Esophagus (tissue), 2 donors: ENCODE measurements at regions not wholly inside any gene's neighbourhood (a gene's known extent, or its start where the extent isn't known, plus 50 kb on each side); places are given as distances from the start of the nearest gene placed in this dataset.

ENCODE experiments used
- H3K27ac ChIP-seq, 2 donors: one replicate each; pipeline ENCODE4 v1.5.1; 2013; ENCODE audit warnings: low read depth in 2 of 2, mild to moderate bottlenecking in 2 of 2, inconsistent platforms in 1 of 2, low read length in 1 of 2, moderate library complexity in 1 of 2
- H3K27me3 ChIP-seq, 2 donors: one replicate each; pipeline ENCODE4 v1.6.1; 2013; ENCODE audit warnings: low read length in 2 of 2, control low read depth in 1 of 2, mild to moderate bottlenecking in 1 of 2; ENCODE audit not compliant: insufficient read depth in 2 of 2, control insufficient read depth in 1 of 2
- H3K36me3 ChIP-seq, 2 donors: one replicate each; pipeline ENCODE4 v1.6.1; 2013; ENCODE audit warnings: low read length in 1 of 2; ENCODE audit not compliant: control insufficient read depth in 2 of 2, insufficient read depth in 2 of 2
- H3K4me1 ChIP-seq, 2 donors: one replicate each; pipeline ENCODE4 v1.6.1; 2013; ENCODE audit warnings: low read length in 1 of 2; ENCODE audit not compliant: control insufficient read depth in 2 of 2, insufficient read depth in 2 of 2
- H3K4me3 ChIP-seq, 2 donors: one replicate each; pipeline ENCODE4 v1.5.1; 2013; ENCODE audit warnings: low read length in 2 of 2, mild to moderate bottlenecking in 2 of 2, low read depth in 1 of 2, moderate library complexity in 1 of 2
- H3K9me3 ChIP-seq, 2 donors: one replicate each; pipeline ENCODE4 v1.6.1; 2013; ENCODE audit warnings: mild to moderate bottlenecking in 2 of 2, low read depth in 1 of 2, low read length in 1 of 2, moderate library complexity in 1 of 2; ENCODE audit not compliant: control insufficient read depth in 2 of 2, insufficient read depth in 1 of 2
- WGBS, 2 donors: extraction: QIAGEN DNeasy Blood & Tissue Kit; methylation state at CpG; one replicate each; pipeline ENCODE4 v1.1.7; 2013; 5-methylcytosine and 5-hydroxymethylcytosine counted together
- donor health status: healthy with polysubstance abuse.
- donor health status: Bipolar disorder and iron deficiency.

GRCh38 chr3:187870360-187871203 lies 125.3 kb upstream of the BCL6 start:
- H3K36me3 ChIP-seq = no peaks in the 10 kb centered on the region
- H3K4me1 ChIP-seq = no peaks in the 10 kb centered on the region
- no peak overlapping the region for H3K4me3 ChIP-seq
- no peak overlapping the region for H3K27ac ChIP-seq
- H3K9me3 ChIP-seq = no peaks in the 10 kb centered on the region
- 85 to 86% methylated on average over 5 of the region's 5 CpGs for WGBS, 2 donors
- H3K27me3 ChIP-seq = no peaks in the 10 kb centered on the region

GRCh38 chr3:187871204-187871591 lies 125.9 kb upstream of the BCL6 start:
- H3K27me3 ChIP-seq = no peaks in the 10 kb centered on the region
- H3K27ac ChIP-seq = no peak overlapping the region
- no peaks in the 10 kb centered on the region for H3K9me3 ChIP-seq
- H3K36me3 ChIP-seq = no peaks in the 10 kb centered on the region
- no peak overlapping the region for H3K4me3 ChIP-seq
- H3K4me1 ChIP-seq = no peaks in the 10 kb centered on the region

DNA sequence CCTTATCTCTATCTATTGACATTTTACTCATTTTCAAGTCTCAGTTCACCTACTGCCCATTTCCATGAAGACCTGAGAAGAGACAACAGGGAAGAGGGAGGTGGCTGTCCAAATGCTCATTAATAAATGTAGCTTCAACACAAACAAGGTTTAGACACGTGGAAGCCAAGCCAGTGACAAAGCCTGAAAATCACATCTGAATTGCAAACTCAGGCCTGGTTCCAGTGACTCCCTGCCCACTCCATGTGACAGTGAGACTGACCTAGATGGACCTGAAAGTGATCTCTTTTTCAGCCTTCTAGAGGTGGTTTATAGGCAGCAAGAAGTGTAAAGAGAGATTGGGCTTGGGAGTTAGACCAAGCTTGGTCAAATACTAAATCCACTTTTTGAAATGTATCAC lies 126.6 kb upstream of the BCL6 start:
- no peak overlapping the region for H3K27ac ChIP-seq
- H3K36me3 ChIP-seq = no peaks in the 10 kb centered on the region
- H3K27me3 ChIP-seq = no peaks in the 10 kb centered on the region
- H3K9me3 ChIP-seq = no peaks in the 10 kb centered on the region
- WGBS, 2 donors = 78 to 83% methylated on average over 1 of the region's 1 CpG
- no peak overlapping the region for H3K4me3 ChIP-seq
- no peaks in the 10 kb centered on the region for H3K4me1 ChIP-seq

DNA sequence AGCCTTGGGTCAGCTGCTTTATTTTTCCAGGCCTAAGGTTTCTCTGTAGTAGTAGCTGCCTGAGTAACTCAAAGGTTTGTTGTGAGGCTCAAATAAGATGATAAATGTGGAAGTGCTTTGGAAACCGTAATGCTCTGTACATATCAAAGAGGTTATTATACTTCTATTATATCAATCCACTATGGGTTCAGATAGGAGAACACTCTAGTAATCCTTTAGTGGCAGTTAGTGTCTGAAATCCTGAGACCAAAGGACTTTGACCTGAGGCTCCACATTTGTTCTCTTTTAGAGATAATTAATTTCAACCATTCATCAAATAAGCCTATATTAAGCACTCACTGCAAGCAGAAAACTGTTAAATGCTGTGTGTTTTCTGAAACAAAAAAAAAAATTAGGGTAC lies 128.6 kb upstream of the BCL6 start:
- Histone ChIP-seq H3K4me1 (no peaks in the 10 kb centered on the region), H3K9me3 (no peaks in the 10 kb centered on the region), H3K4me3 (no peak overlapping the region), H3K27me3 (no peaks in the 10 kb centered on the region), H3K36me3 (no peaks in the 10 kb centered on the region), H3K27ac (no peak overlapping the region)
- WGBS, 2 donors = 80 to 89% methylated on average over 1 of the region's 1 CpG

- H3K27ac ChIP-seq = no peak overlapping the region
- no peaks in the 10 kb centered on the region for H3K4me1 ChIP-seq
- no peaks in the 10 kb centered on the region for H3K36me3 ChIP-seq
- WGBS, 2 donors = 89 to 91% methylated on average over 4 of the region's 4 CpGs
- no peak overlapping the region for H3K4me3 ChIP-seq
- no peaks in the 10 kb centered on the region for H3K9me3 ChIP-seq
- H3K27me3 ChIP-seq = no peaks in the 10 kb centered on the region
Measured at GRCh38 chr3:187875863-187876262, 130.6 kb upstream of the BCL6 start.

DNA sequence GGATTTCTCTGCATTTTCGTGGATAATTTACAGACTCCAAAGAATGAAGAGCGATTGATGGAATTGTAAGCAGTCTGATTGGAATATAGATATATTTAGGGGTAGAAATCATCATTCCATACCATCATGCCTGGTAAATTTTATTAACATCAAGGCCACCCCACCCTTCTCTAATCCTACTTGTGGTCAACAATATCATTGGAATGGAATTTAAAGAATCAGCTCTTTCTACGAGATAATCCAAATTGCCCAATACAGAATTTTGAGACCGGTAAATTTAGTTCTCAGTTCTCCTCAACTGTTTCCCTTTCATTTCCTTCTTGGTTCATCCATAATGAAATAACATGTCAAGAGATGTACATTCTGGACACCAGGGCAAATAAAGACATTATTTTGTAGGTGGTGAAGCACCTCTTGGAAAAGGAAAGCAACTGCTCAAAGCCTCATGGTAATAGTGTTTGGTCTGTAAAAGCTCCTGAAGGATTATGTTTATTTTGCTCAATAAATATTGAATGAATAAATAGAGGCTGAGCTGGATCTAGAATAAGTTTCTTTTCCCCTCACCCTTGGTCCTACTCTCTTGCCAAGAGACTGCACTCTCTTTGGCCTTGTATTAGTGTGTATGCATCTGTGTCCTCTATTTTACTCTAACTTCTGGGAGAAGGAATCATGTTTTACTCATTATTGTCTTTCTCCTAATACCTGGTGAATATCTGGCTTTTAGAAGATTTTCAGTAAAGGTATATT lies 133.7 kb upstream of the BCL6 start:
- Histone ChIP-seq H3K4me1 (no peaks in the 10 kb centered on the region), H3K27me3 (no peaks in the 10 kb centered on the region), H3K27ac (no peak overlapping the region), H3K36me3 (no peaks in the 10 kb centered on the region), H3K9me3 (no peaks in the 10 kb centered on the region), H3K4me3 (no peak overlapping the region)
- whole genome bisulfite sequencing, 2 donors = 71 to 75% methylated on average over 4 of the region's 4 CpGs

- Histone ChIP-seq H3K27ac (no peak overlapping the region), H3K4me1 (no peaks in the 10 kb centered on the region), H3K4me3 (no peak overlapping the region), H3K27me3 (no peaks in the 10 kb centered on the region), H3K36me3 (no peaks in the 10 kb centered on the region), H3K9me3 (no peaks in the 10 kb centered on the region)
- 62 to 70% methylated on average over 1 of the region's 1 CpG for WGBS, 2 donors
Measured at GRCh38 chr3:187880441-187880840, 135.2 kb upstream of the BCL6 start.

DNA sequence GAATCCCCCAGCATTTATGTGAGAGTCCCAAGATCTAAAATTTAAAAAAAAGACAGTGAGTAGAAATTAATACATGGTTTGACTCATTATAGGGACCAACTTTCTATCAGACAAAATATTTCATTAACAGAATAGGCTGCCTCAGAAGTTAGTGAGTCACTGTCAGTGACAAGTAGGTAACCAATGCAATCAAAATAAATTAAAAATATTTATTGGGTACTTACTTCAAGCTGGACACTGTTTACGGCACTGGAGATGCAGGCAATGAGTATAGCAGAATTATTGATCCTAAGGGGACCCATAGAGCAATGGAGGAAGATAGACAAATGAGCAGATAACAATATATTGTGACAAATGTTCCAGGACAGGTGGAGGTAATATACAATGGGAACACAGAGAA lies 135.6 kb upstream of the BCL6 start:
- Histone ChIP-seq H3K4me3 (no peak overlapping the region), H3K27ac (no peak overlapping the region), H3K4me1 (no peaks in the 10 kb centered on the region), H3K9me3 (no peaks in the 10 kb centered on the region), H3K36me3 (no peaks in the 10 kb centered on the region), H3K27me3 (no peaks in the 10 kb centered on the region)
- WGBS, 2 donors = 94 to 99% methylated on average over 1 of the region's 1 CpG

DNA sequence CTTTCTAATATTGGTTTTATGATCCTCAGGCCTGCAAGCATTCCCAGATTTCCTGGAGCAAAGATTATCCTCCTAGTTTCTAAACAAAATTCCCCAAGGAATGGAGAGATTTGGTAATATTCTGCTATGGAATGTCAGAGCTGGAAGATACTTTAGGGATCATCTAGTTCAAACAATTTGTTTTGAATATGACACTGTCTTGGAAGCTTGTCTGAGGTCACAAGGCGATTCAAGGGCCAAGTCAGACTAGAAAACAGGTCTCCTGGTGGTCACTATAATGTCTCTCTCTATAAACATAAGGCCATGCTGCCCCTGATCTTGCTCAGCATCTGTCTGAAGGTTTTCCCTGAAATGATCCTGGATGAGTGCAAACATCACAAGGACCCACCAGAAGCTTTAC lies 143.4 kb upstream of the BCL6 start:
- Histone ChIP-seq H3K27me3 (no peaks in the 10 kb centered on the region), H3K4me3 (no peak overlapping the region), H3K36me3 (no peaks in the 10 kb centered on the region), H3K27ac (no peak overlapping the region), H3K4me1 (no peaks in the 10 kb centered on the region), H3K9me3 (no peaks in the 10 kb centered on the region)
- 77 to 86% methylated on average over 1 of the region's 1 CpG for WGBS, 2 donors

DNA sequence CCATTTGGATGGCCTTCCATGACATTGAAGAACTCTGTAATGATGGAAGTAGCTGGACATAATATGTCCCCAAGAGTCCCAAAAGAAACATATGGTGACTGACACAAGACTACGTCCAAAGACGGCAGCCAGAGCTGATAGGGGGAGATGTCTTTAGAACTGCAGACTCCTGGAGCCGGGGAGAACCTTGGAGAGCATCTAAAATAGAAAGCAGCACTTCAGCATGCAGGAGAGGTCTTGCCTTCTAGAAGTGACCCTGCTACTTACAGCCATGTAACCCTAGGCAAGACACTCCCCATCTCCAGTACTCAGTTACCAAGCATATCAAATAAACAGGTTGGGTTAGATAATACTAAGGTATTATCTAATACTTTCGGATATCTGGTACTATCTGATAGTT lies 143.8 kb upstream of the BCL6 start:
- H3K4me3 ChIP-seq = no peak overlapping the region
- WGBS, 2 donors = 86 to 91% methylated on average over 4 of the region's 4 CpGs
- H3K27me3 ChIP-seq = no peaks in the 10 kb centered on the region
- no peak overlapping the region for H3K27ac ChIP-seq
- no peaks in the 10 kb centered on the region for H3K9me3 ChIP-seq
- no peaks in the 10 kb centered on the region for H3K4me1 ChIP-seq
- H3K36me3 ChIP-seq = no peaks in the 10 kb centered on the region
